ENCODE measurements at regions not wholly inside any gene's neighbourhood (a gene's known extent, or its start where the extent isn't known, plus 50 kb on each side); places are given as distances from the start of the nearest gene placed in this dataset.

- no peak for DNase-seq
Observed at GRCh38 chr3:127457546-127458145, 132.9 kb downstream of the TPRA1 start.

- peak; percentile 3 for DNase-seq
Observed at GRCh38 chr3:127457094-127457475, 133.4 kb downstream of the TPRA1 start.

DNA sequence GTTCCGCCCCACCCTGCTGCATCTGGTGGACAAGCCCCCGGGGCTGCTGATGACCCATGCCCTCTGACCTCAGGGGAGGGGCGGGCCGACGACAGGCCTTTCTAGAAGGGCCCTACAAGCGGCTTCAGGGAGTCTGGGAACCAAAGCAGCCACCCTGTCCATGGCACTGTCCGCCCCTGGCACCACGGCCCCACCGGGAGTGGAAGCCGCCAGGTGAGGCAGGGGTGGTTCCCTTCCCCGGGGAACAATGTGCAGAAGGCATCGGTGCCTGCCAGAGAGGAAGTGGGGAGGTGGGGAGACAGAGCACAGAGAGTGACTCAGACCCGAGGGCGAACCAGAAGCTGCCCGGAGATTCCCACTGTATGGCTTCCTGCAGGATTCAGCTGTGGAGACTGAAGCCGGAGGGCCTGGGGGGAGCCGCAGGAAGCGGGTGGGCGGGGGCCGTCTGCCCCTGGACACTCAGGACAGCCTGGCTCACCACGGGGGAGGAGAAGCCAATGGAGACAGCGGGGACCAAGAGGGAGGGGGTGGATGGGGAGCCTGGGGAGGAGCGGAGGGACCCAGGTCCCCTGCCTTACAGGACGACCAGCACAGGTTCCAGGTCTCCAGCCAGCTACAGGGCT is 134.0 kb downstream of the TPRA1 start:
- peak; percentile 7 for DNase-seq

DNA sequence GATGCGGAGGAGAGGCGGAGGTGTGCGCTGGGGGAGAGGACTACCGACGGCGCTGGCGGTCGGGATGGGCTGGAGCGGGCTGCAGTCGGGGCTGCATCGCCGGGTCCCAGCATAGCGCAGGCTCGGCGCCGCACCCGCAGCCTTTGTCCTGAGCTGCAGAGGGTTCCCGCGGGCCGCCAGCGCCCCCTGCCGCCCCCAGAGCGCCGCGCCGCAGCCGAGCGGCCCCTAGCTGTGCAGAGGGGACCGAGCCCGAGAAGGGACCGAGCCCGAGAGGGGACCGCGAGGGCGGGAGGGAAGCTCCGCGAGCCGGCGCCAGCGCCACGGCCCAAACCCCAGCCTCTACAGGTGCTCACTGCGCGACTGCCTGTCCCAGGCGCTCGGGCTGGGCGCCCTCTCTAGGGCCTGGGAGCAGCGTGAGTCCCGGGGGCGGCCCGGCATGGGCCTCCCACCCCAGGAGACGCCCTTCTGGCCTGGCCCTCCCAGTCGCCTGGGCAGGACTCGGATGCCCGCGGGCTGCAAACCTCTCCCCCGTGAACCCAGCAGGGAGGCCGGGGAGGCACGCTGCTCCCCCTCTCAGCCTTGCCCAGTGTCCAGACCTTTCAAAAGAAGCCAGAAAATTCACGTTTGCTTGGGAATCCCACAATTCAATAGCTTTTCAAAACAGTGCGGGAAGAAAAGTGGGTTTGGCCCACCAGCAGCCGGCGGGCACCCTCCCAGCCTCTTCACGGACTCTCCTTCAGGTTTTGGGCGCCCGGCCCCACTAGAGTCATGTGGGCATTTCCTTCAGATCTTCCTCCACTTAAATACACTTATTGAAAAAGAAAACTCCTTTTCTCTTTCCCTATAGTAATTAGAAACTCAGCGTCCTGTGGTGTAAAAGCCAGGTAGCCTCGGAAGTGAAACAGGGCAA is 134.7 kb downstream of the TPRA1 start:
- peak; percentile 25 for DNase-seq

DNA sequence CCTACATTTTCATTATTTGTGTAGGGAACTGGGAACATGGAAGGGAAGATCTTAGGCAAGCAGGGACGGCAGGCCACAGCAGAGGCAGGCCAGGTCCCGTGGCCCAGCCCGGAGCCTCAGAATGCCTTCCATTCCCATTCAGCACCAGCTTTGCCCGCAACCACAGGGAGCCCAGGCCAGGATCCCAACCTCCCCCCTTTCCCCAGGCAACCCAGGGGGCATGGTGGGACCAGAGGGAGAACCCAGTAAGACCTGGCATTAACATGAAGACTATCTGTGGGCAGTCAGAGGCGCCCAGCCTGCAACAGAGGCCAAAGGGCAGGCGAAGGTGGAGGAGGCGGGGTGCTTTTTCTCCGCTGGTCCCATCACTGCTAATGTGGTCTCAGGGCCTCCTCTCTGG is 135.6 kb downstream of the TPRA1 start:
- no peak for DNase-seq

DNA sequence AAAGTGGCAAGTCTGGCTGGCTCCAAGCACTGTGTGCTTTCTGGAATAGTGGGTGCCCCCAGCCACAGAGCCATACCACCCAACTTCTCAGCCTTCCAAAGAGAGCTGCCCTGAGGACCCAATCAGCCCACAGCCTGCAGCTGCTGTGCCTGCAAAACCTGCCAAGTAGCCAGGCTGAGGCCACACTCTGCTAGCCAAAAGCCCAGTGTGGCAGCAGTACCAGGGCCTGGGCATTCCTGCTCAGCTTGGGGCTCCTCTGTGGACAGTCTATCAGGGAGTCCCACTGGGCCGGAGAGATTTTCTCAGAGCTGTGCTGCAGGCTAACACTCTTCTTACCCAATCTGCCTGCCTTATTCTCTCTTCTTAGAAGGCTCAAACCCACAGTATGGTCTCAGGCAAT is 136.5 kb downstream of the TPRA1 start:
- DNase-seq: no peak

- DNase-seq: no peak
Observed at GRCh38 chr3:127452321-127452821, 138.2 kb downstream of the TPRA1 start.

DNA sequence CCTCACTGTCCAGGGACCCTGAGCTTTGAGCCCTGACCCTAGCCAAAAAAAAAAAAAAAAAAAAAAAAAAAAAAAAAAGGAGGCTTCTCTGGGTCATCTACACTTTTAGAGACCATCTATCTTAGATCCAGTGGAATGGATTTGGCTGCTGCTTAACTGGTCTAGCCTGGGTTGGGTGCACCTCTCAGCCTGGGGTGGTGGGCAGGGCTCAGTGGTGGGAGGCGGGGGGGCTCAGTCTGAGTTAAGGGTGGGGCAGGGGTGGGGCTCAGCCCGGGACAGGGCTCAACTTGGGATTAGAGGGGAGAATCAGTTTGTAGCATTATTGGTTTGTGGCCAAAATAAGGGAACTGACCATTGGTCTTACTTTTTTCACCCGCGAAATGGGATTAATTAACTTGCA is 139.2 kb downstream of the TPRA1 start:
- no peak for DNase-seq

- no peak for DNase-seq
Observed at GRCh38 chr3:127450331-127450730, 140.2 kb downstream of the TPRA1 start.

GRCh38 chr3:127449486-127450212 is 140.9 kb downstream of the TPRA1 start:
- DNase-seq: no peak

GRCh38 chr3:127448671-127449070 is 141.9 kb downstream of the TPRA1 start:
- DNase-seq: no peak

- DNase-seq: no peak
Observed at GRCh38 chr3:127448161-127448561, 142.4 kb downstream of the TPRA1 start.

DNA sequence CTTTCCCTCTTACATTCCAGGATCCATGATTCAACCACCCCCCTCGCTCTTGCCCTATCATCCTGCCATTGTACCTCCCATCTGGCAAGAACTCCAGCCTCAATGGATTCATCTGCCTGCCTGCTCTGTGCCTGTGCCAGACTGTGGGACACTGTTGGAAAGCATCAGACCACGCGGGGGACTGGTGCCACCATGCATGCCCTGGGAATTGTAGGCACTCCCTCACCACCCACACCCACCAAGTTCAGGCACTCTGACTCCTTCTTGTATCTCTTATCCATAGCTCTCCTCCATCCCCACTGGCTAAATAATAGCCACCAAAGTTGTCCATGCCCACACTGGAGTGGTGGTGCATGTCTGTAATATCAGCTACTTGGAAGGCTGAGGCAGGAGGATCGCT is 143.8 kb downstream of the TPRA1 start:
- DNase-seq: no peak

DNA sequence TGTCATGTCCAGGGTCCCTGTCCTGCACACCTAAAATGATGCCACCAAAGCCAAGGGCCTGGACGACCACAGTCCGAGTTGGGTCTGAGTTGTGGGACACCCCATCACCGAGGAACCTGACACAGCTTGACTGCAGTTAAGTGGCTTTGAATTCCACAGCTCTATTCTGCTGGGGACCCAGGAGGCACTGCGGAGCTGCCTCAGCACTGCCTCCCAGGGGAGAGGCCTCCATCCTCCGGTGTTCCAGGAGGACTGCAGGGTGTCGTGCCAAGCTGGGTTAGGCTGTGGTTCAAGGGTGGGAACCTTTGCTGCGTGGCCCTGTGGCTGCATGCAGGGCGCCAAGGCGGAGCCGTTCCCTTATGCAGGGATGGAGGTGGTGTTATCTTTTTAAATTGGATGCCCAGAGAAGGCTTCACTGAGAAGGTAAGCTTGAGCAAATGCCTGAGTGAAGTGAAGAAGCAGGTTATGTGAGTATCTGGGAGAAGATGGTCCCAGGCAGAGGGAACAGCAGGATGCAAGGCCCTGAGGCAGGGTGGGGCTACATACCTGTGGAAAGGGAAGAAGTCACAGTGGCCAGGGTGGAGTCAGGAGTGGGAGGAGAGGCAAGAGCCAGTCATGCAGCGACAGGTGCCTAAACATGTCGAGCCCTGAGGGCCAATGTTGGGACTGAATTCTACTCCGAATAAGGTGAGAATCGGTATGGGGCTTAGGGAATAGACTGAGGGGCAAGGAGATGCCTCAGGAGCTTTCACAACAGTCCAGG is 144.8 kb downstream of the TPRA1 start:
- no peak for DNase-seq

GRCh38 chr3:127444761-127445160 is 145.8 kb downstream of the TPRA1 start:
- no peak for DNase-seq

GRCh38 chr3:127443581-127444375 is 146.8 kb downstream of the TPRA1 start:
- DNase-seq: no peak

- DNase-seq: no peak
Observed at GRCh38 chr3:127442506-127442905, 148.0 kb downstream of the TPRA1 start.

DNA sequence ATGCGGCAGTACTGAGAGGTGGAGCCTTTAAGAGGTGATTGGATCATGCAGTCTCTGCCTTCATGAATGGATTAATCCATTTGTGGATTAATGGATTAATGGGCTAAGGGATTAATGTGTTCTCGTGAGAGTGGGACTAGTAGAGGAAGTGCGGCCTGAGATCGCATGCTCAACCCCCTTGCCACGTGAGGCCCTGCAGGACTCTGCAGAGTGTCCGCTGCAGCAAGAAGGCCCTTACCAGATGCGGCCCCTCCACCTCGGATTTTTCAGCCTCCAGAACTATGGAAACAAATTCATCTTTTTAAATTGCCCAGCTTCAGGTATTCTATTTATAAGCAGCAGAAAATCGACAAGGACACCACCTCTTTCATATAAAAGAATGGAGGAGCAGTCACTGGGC is 148.8 kb downstream of the TPRA1 start:
- no peak for DNase-seq

- no peak for DNase-seq
Observed at GRCh38 chr3:127440384-127440783, 150.1 kb downstream of the TPRA1 start.

DNA sequence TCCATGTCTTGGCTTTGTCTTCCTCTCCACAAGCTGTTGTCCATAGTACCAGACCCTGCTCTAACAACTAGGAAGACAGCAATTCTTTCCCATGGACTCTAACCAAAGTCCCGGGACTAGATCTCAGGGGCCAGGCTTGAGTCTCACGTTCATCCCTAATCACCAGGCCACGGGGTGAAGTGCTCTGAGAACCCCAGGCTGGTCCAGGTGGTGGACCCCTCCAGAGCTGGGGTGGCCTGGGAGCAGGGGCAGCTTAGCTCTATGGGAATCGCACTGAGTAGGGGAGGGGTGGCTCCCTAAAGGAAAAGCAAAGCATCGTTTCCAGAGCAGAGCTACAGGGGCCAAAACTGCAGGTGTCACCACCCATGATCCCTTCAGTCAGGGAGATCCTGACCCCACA is 150.9 kb downstream of the TPRA1 start:
- no peak for DNase-seq

- DNase-seq: no peak
Observed at GRCh38 chr3:127438951-127439350, 151.1 kb upstream of the PRR20G start.

GRCh38 chr3:127438371-127438770 is 150.5 kb upstream of the PRR20G start:
- DNase-seq: no peak
